Mesothelial cell of epicardium (in vitro differentiated cells): ENCODE measurements at regions not wholly inside any gene's neighbourhood (a gene's known extent, or its start where the extent isn't known, plus 50 kb on each side); places are given as distances from the start of the nearest gene placed in this dataset.

Experiments
- DNase-seq, 2 experiments: peaks; one replicate each; pipeline ENCODE4 v3.0.0; 2021; ENCODE audit warnings: low spot score in 2 of 2; ENCODE audit not compliant: unreplicated experiment in 2 of 2
- H3K27ac Mint-ChIP-seq: 2 replicates; pipeline ENCODE4 v1.8.0; 2021; ENCODE audit warnings: mixed read lengths
- H3K27me3 Mint-ChIP-seq: 2 replicates; pipeline ENCODE4 v1.8.0; 2021; ENCODE audit warnings: low read depth, mixed read lengths
- H3K36me3 Mint-ChIP-seq: 2 replicates; pipeline ENCODE4 v1.8.0; 2021; ENCODE audit warnings: mixed read lengths
- H3K4me1 Mint-ChIP-seq: 2 replicates; pipeline ENCODE4 v1.8.0; 2021; ENCODE audit warnings: mixed read lengths
- H3K4me3 Mint-ChIP-seq: 2 replicates; pipeline ENCODE4 v1.8.0; 2021; ENCODE audit warnings: mild to moderate bottlenecking, moderate library complexity, mixed read lengths
- H3K9me3 Mint-ChIP-seq: 2 replicates; pipeline ENCODE4 v1.8.0; 2021; ENCODE audit warnings: mixed read lengths
- TF ChIP-seq, protein P1 (sequence below): fragments of 200-600 bp; sonication (generic); IDR thresholded peaks from one replicate; pipeline ENCODE4 v1.5.0; 2021; ENCODE audit warnings: antibody characterized with exemption; ENCODE audit not compliant: unreplicated experiment

DNA sequence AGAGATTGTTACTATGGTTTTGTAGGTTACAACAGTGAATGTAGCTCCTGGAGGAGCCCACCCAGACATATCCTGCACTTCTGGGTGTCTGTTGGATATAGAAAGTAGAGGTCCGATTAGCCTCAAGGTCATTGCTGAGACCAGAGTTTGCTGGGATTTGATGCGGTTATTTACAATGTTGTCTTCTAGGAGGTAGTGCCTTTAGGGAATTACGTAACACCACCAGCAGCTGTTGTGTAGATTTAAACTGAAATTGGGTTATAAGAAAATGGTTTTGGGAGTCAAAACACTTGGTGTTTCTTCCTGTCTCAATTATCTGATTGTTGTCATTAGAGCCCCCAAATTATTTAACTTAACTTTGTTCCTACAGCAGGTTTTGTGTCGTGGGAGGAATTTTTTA is 225.3 kb upstream of the PELI2 start:
- Mint-ChIP-seq H3K9me3 (no peaks in the 10 kb centered on the region), H3K4me1 (peaks cover 7% of the 10 kb centered on the region), H3K27ac (no peak overlapping the region), H3K27me3 (peaks cover 28% of the 10 kb centered on the region), H3K4me3 (no peak overlapping the region), H3K36me3 (no peaks in the 10 kb centered on the region)
- TF ChIP-seq, protein P1, sequence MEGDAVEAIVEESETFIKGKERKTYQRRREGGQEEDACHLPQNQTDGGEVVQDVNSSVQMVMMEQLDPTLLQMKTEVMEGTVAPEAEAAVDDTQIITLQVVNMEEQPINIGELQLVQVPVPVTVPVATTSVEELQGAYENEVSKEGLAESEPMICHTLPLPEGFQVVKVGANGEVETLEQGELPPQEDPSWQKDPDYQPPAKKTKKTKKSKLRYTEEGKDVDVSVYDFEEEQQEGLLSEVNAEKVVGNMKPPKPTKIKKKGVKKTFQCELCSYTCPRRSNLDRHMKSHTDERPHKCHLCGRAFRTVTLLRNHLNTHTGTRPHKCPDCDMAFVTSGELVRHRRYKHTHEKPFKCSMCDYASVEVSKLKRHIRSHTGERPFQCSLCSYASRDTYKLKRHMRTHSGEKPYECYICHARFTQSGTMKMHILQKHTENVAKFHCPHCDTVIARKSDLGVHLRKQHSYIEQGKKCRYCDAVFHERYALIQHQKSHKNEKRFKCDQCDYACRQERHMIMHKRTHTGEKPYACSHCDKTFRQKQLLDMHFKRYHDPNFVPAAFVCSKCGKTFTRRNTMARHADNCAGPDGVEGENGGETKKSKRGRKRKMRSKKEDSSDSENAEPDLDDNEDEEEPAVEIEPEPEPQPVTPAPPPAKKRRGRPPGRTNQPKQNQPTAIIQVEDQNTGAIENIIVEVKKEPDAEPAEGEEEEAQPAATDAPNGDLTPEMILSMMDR: no peak
- no peak for DNase-seq

DNA sequence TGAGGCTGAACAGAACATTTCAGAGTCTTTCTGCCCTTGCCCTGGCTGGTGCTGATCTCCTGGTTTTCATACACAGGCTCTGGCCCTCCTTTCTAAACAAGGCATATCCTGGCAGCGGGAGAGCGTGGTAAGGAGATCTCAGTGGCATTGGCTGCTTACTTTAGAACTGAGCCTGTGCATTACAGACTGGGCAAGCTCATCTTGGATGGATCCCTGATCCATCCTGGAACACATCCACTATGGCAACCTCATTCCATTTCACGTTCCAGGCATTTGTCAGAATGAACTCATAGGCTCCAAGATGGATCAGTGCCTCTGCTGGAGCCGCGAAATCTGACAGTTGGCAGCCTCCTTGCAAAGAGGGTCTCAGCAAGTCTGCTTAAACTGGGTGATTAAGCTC is 224.5 kb upstream of the PELI2 start:
- H3K27me3 Mint-ChIP-seq: peaks cover 28% of the 10 kb centered on the region
- H3K4me3 Mint-ChIP-seq: no peak overlapping the region
- no peak overlapping the region for H3K27ac Mint-ChIP-seq
- DNase-seq: no peak
- TF ChIP-seq, protein P1: no peak
- peaks cover 4% of the 10 kb centered on the region for H3K4me1 Mint-ChIP-seq
- H3K36me3 Mint-ChIP-seq: no peaks in the 10 kb centered on the region
- no peaks in the 10 kb centered on the region for H3K9me3 Mint-ChIP-seq

DNA sequence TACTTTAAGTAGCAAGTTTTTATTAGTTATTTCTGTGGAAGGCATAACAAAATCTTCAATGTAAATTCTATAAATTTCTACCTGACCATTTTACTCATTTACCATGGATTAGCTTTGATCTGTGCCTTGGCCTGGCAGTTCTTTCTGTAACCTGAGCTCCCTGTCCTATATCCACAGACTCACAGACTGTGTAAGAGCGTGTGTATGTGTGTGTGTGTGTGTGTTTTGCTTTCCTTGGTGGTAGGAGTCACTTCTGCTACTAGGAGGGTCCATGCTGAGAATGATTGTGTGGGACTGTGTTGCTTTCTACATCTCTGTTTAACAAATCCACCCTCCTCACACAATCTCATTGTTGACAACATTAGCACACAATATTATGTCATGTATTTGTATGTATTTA is 221.2 kb upstream of the PELI2 start:
- H3K4me1 Mint-ChIP-seq: peaks cover 4% of the 10 kb centered on the region
- H3K4me3 Mint-ChIP-seq: no peak overlapping the region
- no peaks in the 10 kb centered on the region for H3K36me3 Mint-ChIP-seq
- peaks cover 15% of the 10 kb centered on the region for H3K27me3 Mint-ChIP-seq
- TF ChIP-seq, protein P1: no peak
- no peaks in the 10 kb centered on the region for H3K9me3 Mint-ChIP-seq
- no peak overlapping the region for H3K27ac Mint-ChIP-seq
- no peak for DNase-seq

DNA sequence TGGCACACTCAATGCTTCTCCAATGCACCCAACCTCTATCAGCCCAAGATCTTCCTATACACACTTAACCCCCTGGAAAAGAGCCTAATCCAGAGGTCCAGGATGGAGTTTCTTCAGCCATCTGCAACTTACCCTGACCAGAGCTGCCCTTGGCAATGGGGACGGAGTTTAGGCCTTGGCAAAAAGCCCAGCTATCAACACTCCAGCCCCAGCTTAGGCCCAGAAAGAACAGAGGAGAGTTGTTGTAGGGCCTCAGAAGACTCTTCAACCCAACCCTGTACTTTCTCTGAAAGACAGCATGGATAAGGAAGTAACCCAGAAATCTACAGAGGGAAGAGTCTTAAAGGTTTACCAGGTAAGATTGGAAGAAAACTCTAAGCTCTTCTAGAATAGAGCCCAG is 219.3 kb upstream of the PELI2 start:
- H3K4me1 Mint-ChIP-seq: peaks cover 5% of the 10 kb centered on the region
- no peak for DNase-seq
- H3K36me3 Mint-ChIP-seq: no peaks in the 10 kb centered on the region
- H3K9me3 Mint-ChIP-seq: no peaks in the 10 kb centered on the region
- no peaks in the 10 kb centered on the region for H3K27me3 Mint-ChIP-seq
- TF ChIP-seq, protein P1: no peak
- no peak overlapping the region for H3K4me3 Mint-ChIP-seq
- H3K27ac Mint-ChIP-seq: no peak overlapping the region

DNA sequence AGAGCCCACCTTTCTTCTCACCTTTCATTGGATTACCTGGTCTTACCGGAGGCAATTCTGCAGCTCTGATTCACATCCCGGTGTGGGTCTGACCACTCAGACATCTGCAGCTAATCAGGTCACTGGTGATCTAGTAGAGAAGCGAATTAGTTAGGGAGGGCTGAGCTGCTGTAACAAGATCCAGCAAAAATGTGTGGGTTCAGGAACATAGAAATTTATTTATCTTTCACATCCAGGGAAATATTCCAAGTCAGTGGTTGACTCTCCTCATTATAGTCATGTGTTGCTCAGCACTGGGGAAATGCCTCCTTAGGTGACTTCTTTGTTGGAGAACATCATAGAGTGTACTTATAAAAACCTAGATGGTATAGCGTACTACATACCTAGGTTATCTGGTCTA is 218.7 kb upstream of the PELI2 start:
- Mint-ChIP-seq H3K4me1 (peaks cover 5% of the 10 kb centered on the region), H3K27me3 (no peaks in the 10 kb centered on the region), H3K4me3 (no peak overlapping the region), H3K27ac (no peak overlapping the region), H3K9me3 (no peaks in the 10 kb centered on the region), H3K36me3 (no peaks in the 10 kb centered on the region)
- TF ChIP-seq, protein P1: no peak
- DNase-seq: no peak

DNA sequence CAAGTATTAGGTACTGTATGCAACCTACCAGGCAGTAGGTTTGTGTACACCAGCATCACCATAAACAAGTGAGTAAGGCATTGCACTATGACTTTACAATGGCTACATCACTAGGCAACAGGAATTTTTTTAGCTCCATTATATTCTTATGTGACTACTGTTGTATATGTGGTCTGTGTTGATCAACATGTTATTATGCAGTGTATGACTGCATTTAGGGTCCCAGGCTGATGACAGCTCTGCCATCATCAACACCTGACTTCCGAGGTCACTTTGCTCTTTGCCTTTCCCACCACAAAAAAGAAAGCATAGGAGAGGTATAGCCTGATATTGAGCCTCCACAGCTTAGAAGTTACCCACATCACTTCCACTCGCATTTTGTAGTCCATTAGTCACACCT is 217.5 kb upstream of the PELI2 start:
- TF ChIP-seq, protein P1: no peak
- Mint-ChIP-seq H3K27me3 (no peaks in the 10 kb centered on the region), H3K4me3 (no peak overlapping the region), H3K36me3 (no peaks in the 10 kb centered on the region), H3K9me3 (no peaks in the 10 kb centered on the region), H3K4me1 (peaks cover 5% of the 10 kb centered on the region), H3K27ac (no peak overlapping the region)
- DNase-seq: no peak
